GM18519 (cell line): ENCODE measurements at regions not wholly inside any gene's neighbourhood (a gene's known extent, or its start where the extent isn't known, plus 50 kb on each side); places are given as distances from the start of the nearest gene placed in this dataset.
"Not testable (repeated sequence)": the region's sequence is repeated elsewhere in the genome, so short reads cannot be mapped to it uniquely, and the experiment has no call there.

Experiments used
- ATAC-seq: cut with Tn5 transposase; IDR thresholded peaks from one replicate; pipeline ENCODE4 v1.9.1; 2021; ENCODE audit warnings: mild to moderate bottlenecking, moderate library complexity; ENCODE audit not compliant: unreplicated experiment, low FRiP score

DNA sequence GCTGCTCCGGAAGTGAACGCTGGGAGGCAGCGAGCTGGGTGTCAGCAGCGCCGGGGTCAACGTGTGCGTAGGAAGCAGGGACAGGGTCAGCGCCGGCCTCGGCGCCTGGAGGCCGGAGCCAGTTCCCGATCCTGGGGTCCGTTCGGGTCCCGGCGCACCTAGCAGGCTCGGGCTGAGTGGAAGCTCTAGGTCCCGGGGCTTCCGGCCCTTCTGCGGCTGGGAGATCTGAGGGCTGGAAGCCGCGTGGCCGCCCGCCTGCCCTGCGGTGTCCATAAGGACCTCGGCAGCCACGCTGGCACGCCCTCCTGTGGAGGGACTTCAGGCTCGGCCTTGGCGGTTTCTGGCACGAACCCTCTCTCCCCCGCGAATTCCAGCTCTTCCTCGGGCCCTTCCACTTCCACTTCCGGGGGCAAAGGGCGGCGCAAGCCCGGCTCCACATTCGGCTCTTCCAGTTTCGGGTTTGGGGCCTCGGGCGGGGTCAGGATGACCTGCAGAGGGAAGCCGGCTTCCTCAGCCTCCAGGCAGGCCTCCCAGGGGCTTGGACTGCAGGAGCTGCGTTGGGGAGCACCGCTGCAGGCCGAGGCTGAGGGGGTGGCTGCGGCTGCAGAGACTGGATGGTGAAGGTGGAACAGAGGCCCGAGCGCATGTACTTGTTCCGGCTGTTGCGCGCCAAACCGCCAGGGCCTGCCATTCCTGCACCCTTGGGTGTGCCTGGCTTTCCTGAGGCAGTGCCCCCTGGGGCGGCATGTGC, 146.2 kb downstream of the TMEM121 start:
- ATAC-seq = not testable (repeated sequence)

DNA sequence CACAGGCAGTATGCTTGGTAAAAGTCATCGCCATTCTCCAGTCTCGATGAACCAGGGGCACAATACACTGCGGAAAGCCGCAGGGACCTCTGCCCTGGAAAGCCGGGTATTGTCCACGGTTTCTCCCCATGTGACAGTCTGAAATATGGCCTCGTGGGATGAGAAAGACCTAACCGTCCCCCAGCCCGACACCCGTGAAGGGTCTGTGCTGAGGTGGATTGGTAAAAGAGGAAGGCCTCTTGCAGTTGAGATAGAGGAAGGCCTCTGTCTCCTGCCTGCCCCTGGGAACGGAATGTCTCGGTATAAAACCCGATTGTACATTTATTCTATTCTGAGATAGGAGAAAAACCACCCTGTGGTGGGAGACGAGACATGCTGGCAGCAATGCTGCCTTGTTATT, 149.1 kb downstream of the TMEM121 start:
- ATAC-seq = not testable (repeated sequence)

DNA sequence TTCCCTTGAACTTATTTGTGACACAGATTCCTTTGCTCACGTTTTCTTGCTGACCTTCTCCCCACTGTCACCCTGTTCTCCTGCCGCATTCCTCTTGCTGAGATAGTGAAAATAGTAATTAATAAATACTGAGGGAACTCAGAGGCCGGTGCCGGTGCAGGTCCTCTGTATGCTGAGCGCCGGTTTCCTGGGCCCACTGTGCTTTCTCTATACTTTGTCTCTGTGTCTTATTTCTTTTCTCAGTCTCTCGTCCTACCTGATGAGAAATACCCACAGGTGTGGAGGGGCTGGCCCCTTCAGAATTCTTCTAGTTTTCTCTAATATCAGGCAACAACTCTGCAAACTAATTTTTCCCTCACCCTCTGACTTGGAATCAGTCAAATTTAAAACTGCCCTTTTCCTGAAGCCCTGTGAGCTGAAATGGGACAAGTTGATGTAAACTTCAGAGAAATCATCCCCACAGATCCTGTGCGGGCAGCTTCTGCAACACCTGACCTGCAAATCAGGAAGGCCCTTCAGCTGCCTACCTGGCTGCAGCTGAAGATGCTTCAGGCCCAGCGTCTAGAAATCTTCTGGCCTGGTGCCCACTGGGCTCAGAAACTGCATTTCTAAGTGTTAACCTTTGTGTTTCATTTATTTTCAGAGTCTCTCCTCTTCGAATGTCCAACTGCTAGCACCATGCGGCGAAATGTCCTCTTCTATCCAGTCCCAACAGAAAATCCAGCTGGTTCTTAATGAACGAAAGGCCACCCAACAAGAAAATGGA, 149.7 kb downstream of the TMEM121 start:
- ATAC-seq = not testable (repeated sequence)

DNA sequence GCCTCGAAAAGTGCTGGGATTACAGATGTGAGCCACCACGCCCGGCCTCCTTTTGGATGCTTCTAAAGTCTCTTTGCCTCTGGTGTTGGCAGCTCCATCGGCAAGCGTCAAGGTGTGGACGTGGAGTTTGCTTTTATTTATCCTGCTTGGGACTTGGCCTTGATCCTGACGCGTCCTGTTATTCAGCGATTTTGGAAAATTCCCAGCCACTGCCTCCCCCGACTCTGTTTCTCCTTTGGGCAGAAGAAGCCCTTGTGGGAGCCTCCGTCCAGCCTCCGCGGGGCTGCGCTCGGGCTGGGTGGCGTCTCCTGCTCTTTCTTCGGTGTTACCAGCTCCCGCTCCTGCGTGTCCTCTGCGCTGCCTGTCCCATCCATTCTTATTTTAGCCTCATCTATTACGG, 151.7 kb downstream of the TMEM121 start:
- not testable (repeated sequence) for ATAC-seq

GRCh38 chr14:105678996-105679958, 152.9 kb downstream of the TMEM121 start:
- not testable (repeated sequence) for ATAC-seq

- not testable (repeated sequence) for ATAC-seq
Measured at GRCh38 chr14:105679959-105680735, 153.8 kb downstream of the TMEM121 start.

GRCh38 chr14:105680736-105681098, 154.3 kb downstream of the TMEM121 start:
- not testable (repeated sequence) for ATAC-seq

DNA sequence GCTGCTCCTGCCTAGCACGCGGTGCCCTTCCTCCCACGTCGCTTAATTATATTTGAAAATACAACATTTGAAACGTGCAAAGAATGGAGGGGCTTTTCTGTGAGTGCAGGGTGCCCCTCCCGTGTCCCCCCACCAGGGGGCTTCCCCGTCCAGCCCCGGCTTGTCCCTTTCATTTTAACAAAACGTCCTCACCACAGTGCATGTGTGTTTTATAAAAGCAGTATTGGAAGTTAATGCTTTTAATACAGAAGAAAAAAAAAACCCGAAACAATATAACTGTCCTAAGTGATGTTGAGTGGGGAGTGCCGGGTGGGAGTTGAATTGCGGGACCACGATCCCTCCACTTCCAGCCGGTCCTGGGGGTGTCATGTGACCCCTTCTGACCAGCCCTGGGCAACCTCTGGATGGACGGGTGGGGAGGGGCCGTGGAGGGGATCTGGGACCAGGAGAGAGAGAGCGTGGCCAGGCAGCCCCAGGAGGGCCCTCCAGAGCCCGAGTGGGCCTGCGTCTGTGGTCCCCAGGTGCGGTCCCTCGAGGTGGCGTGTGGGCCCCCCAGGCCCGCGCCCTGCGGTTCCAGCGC, 155.3 kb downstream of the TMEM121 start:
- not testable (repeated sequence) for ATAC-seq

- not testable (repeated sequence) for ATAC-seq
Measured at GRCh38 chr14:105682442-105682841, 156.1 kb downstream of the TMEM121 start.

DNA sequence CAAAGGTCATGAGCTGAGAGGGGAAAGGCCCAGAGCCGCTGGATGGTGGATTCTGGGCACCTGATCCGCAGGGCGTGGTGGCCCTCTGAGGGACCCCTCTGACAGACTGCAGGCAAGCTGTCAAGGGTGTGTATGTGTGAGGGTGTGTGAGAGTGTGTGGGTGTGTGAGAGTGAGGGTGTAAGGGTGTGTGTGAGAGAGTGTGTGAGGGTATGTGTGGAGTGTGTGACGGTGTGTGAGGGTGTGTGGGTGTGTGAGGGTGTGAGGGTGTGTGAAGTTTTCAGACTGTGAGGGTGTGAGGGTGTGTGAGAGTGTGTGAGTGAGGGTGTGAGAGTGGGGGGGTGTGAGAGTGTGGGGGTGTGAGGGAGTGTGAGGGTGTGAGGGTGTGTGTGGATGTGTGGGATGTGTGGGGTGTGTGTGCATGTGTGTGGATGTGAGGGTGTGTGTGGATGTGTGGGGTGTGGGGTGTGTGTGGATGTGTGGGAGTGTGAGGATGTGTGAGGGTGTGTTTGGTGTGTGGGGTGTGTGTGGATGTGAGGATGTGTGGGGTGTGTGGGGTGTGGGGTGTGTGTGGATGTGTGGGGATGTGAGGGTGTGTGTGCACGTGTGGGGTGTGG, 156.7 kb downstream of the TMEM121 start:
- no peak for ATAC-seq

DNA sequence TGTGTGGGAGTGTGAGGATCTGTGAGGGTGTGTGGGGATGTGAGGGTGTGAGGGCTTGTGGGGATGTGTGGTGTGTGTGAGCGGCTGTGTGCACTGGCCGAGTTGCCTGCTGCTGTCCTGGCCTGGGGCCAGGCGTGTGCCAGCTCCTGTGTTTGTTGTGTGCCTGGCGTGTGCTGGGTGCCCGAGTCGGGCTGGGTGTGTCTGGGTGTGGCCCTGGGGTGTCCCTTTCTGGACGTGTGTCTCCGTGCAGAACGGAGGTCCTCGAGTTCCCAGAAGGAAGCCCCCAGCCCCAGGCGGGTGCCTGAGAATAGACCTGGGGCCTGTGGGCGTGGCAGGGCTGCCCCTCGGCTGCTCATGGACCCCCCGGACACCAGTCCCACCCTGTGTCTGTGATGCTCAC, 157.7 kb downstream of the TMEM121 start:
- ATAC-seq = not testable (repeated sequence)

GRCh38 chr14:105684597-105684996, 158.2 kb downstream of the TMEM121 start:
- ATAC-seq = not testable (repeated sequence)

DNA sequence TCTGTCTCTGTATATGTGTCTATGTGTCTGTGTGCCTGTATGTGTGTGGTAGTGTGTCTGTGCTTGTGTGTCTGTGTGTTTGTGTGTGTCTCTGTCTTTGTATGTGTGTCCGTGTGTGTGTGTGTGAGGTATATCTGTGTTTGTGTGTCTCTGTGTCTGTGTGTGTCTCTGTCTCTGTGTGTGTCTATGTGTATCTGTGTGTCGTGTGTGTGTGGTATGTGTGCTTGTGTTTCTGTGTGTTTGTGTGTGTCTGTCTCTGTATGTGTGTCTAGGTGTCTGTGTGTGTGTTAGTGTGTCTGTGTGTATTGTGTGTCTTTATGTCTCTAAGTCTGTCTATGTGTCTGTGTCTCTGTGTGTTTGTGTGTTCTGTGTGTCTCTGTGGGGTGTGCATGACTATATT, 158.6 kb downstream of the TMEM121 start:
- ATAC-seq = no peak

GRCh38 chr14:105685605-105686004, 159.2 kb downstream of the TMEM121 start:
- ATAC-seq = not testable (repeated sequence)

GRCh38 chr14:105686050-105686449, 159.7 kb downstream of the TMEM121 start:
- ATAC-seq = not testable (repeated sequence)

GRCh38 chr14:105686462-105687170, 160.2 kb downstream of the TMEM121 start:
- not testable (repeated sequence) for ATAC-seq

DNA sequence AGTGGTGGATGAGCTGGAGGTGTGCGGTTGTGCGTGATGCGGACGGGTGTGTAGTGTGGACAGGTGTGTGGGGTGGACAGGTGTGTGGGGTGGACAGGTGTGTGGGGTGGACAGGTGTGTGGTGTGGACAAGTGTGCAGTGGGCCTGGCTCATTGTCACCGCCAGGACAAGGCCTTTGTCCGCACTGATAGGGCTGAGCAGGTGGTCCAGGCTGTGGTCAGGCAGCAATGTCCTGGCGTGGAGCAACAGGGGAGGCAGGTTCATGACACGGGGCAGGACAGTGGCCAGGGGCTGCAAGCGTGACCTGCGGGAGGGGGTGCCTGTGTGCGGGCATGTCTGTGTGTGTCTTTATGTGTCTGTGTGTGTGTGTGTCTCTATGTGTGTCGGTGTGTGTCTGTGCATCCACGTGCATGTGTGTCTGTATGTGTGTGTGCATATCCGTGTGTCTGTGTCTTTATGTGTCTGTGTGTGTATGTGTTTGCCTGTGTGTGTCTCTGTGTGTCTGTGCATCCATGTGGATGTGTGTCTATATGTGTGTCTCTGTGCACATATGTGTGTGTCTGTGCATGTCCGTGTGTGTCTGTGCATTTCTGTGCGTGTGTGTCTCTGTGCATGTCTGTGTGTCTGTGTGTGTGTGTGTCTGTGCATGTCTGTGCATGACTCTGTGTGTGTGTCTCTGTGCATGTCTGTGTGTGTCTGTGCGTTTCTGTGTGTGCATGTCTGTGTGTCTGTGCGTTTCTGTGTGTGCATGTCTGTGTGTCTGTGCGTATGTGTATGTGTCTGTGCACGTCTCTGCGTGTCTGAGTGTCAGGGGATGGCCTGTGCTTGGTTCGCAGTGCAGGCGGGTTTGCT, 161.0 kb downstream of the TMEM121 start:
- not testable (repeated sequence) for ATAC-seq

DNA sequence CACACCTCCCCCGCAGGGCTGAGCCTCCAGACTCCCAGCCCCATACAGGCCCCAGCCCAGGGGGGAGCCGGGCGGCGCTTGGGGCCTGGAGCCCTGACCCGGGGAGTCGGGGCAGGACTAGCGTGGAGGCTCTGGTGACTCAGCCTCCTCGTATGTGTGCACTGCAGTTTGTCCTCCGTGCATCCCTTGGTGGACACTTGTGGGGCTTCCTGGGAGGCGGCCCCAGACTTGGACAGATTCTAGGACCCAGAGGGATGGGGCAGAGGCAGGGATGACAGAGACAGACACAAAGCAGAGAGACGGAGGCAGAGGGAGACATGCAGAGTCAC, 161.6 kb downstream of the TMEM121 start:
- not testable (repeated sequence) for ATAC-seq
